HG02610 (cell line): ENCODE measurements at regions not wholly inside any gene's neighbourhood (a gene's known extent, or its start where the extent isn't known, plus 50 kb on each side); places are given as distances from the start of the nearest gene placed in this dataset.

ENCODE experiments used
- ATAC-seq: cut with Tn5 transposase; IDR thresholded peaks from one replicate; pipeline ENCODE4 v1.9.1; 2021; ENCODE audit warnings: mild to moderate bottlenecking, moderate library complexity; ENCODE audit not compliant: unreplicated experiment

DNA sequence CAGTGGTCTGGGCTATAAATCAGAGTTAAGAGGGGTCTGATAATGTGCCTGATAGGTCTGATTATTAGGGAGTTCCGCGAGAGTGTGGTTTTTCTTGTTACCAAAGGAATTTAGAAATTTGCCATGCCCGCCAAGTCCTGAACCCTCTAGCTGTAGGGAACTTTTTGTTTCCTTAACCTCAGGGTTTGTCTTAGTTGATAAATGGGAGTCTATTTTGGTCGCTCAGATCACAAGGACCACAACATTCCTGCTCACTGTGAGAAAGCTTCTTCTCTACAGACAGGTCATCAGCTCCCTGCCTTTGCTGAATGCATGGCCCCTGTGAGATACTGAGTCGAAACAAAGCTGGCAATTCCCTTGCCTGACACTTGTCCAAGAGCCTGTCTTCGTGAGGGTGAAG lies 497.8 kb downstream of the HS3ST4 start:
- no peak for ATAC-seq

DNA sequence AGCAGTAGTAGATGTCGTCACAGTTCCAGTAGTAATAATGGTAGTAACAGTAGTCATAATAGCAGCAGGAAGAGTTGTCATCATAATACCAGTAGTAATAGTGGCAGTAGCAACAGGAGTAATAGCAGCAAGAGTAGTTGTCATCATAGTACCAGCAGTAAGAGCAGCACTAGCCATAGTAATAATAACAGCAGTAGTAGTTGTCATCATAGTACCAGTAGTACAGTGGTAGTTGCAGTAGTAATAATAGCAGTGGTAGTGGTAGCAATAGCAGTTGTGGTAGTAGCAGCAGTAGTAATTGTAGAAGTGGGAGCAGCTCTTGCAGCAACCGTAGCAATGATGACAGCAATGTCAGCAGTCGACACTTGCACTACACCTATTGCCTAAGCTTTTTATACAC lies 502.8 kb downstream of the HS3ST4 start:
- ATAC-seq: no peak

DNA sequence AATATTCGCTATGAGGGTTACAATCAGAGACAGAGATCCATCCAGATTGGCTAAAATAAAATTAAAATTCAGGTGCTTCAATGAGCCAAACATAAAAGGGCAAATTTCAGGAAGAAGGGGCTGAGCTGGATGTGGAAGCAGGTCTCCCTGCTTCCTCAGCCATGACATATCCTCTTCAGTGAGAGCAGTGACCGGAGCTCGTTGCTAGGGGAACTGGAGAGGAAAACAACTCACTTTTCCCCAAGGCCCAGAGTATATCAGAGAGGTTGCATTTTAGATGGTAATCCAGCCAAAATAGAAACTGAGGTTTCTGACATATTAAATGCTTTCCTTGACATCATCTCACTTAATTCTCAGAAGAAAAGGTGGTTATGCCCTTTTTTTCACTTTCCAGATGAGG lies 503.5 kb downstream of the HS3ST4 start:
- no peak for ATAC-seq

DNA sequence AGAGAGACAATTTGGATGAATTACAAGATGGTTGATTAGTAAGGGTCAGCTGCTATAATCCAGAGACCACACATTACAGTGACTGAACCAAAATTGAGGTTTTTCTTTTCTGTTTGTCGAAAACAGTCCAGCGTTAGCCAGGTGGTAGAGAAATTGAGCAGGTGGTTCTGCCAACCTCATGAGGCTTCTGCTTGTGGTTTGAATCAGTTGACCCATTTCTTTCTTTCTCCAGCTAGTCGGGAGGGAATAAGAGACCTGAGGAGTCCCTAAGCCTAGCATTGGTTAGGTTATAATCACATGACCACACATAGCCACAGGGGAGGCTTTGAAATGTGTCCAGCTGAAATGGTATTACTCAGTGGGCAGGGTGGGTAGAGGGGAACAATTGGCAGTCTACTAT lies 504.6 kb downstream of the HS3ST4 start:
- no peak for ATAC-seq

DNA sequence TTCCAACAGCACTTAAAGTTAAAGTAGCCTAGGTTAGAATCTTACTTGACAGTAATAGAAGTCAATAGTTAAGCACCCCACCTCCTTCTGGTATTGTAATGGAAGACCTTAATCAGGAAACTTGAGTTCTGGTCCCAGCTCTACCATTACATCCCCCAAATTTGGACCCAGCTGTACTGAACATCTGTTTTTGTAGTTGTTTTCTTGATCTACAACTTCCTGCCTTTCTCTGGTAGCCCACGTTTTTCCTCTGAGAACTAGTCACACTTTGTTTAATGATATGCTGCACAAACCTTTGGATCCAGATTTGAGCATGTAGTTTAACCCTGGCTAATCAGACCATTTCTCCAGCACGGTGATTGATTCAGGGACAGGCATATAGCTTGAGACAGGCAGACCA lies 505.0 kb downstream of the HS3ST4 start:
- ATAC-seq: no peak

DNA sequence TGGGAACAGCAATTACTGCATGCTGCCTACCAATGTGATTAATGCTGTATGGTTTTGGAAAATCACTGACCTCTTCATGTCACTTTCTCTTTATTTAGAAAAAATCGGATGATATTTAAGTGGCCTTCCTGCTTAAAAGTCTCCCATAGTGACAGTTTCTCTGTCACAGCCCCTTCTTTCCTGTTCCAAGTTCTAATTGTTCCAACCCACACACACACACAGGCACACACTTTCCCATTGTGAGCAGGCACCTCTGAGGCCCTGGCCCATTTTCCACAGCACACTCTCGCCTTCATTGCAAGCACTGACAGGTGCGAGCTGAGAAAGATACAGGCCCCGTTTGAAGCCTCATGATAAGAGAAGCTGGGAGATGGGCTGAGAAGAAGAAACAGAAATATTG lies 505.9 kb downstream of the HS3ST4 start:
- ATAC-seq: no peak

DNA sequence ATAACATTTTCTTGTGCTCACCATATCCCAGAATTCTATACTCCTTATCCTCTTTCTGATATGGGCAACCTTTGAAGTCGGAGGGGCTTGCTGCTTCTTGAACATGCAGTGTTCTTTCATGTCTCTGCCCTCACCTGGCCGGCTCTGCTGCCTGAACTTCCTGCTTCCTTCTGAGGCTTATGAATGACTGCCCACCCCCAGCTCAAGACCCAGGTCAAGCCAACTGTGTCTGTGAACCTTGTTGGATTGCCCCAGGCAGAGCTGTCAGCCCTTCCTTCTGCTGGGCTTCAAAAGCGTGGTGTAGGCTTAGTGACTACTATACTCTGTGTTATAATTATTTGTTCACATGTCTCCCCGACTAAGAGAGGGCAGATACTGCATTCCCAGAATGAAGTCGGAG lies 506.5 kb downstream of the HS3ST4 start:
- no peak for ATAC-seq

DNA sequence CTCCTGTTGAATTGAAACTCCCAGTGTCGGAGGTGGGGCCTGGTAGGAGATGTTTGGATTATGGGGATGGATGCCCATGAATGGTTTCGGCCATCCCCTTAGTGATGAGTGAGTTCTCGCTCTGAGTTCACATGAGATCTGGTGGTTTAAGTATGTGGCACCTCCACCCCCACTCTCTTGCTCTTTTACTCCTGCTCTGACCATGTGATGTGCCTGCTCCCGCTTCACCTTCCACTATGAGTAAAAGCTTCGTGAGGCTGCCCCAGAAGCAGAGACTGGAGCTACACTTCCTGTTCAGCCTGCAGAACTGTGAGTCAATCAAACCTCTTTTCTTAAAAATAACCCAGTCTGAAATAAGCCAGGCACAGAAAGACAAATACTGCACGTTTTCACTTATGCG lies 512.4 kb downstream of the HS3ST4 start:
- ATAC-seq: no peak

DNA sequence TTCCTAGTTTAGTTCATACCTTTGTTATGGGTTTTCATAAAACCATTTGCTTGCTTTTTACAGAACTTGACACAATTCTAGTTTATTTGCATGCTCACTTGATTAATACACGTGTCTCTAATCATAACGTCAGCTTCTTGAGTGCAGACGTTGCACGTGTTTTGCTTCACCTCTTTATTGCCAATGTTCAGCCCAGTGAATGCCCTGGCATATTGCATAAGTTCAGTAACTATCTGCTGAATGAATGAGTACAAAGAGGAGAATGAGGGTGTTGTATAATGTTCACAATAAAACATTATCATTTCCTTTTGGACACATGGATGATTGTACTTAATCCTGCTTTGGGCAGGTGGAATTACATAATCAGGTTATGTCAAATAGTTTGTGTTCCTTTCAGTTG lies 519.8 kb downstream of the HS3ST4 start:
- no peak for ATAC-seq

DNA sequence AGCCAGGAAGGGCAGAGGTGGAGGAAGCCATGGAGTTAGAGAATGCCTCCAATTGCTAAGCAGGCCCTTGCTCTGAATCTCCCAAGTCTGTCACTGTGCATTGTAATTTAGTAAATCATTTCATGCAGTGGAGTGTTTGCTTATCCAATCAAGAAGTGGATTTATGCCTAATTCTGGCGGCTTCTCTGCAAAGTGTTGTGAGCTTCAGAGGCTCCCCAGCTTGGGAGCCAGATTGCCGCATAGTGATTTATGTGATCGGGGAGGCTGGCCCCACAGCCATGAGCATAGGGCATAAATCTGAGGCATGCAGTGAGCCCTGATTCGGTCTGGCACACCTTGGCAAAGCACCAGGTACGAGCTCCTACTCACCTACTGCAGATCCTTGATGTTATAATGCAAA lies 520.8 kb downstream of the HS3ST4 start:
- ATAC-seq: no peak

DNA sequence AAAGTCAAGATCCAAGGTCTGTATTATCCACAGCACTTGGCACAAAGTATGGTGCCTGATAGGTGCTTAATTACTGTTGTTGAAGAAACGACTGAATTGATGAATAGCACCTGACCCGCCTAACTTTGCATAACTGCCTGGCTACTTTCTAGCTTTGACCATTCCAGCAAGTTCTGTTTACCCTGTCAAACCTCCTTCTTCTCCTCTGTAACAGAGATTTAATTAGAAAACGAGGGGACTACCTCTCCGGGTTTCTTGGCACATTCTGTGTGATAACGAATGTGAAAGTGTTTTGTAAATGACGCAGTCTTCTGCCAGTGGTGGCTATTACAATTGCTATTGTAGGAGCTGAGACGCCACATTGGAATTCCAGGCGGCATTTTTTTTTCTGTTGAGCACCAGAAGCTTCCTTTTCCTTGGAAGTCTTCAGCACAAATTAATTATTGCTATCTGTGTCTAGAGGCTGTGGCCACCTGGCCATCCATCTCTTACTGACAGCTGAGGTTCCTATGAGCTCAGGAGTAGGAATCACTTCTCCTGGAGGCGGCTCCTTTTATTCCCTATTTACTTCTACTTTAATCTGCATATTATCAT lies 522.9 kb downstream of the HS3ST4 start:
- ATAC-seq: no peak

DNA sequence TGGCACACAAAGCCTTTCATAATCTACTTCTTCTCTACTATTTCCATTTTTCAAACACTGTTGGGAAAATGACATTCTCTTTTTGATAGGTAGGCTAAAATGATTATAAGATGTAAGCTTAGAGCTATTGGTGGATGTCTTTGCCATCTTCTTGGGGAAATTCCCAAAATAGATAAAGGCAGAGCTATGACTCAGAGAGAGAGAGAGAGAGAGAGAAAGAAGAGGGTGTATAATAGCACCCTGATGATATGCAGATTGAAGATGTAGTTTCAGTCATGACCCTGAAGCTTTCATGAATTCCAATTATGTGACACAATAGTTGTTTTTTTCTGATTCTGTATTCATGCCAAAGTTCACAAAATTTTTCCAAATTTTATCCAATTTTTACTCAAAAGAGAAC lies 529.1 kb downstream of the HS3ST4 start:
- no peak for ATAC-seq

DNA sequence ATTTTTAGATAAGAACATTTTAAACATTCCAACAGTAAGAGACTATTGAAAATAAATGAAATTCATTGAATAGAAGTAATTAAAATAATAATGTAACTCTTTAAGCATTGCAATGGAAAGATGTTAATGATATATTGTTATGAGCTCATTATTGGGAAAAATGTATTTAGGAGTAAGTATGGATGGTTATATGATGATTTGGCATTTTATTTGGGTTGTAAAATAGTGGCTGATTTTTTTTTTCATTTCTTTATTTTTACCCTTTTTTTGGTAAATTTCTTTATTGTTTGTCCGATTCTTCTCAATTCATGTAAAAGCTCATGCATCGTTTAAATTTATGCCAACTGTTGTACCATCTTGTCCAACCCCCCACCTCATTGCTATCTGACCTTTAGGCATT lies 539.9 kb downstream of the HS3ST4 start:
- no peak for ATAC-seq

DNA sequence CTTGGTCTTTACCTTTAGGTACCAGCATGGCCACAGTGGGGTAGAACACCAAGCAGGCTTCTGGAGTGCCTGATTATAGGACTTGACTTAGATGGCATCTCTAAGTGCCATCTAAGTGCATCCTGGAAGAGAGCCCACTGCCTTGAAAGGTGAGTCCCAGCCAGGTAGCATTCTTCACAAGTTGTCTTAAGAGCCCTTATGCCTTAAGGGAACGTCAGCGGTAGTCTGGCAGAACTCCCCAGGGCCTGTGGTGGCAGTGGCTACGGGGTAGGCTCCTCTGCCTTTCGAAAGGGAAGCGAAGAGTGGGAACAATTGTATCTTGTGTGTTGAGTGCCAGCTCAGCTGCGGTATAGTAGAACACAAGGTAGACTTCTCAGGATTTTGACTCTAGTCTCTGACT lies 549.0 kb downstream of the HS3ST4 start:
- ATAC-seq: no peak

DNA sequence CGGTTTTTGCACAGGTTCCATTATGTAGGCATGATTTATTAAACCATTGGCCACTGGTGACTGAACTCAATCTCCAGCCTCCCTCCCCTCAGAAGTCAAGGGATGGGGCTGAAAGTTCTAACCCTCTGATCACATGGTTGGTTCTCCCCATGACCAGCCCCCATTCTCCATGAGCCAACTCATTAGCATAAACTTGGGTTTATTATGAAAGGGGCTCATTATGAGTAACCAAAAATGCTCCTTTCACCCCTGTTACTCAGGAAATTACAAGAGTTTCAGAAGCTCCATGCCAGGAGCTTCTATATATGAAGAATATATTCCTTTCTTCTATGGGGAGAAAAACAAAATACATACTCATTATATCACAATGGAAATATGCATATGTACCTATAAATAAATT lies 555.3 kb downstream of the HS3ST4 start:
- no peak for ATAC-seq

DNA sequence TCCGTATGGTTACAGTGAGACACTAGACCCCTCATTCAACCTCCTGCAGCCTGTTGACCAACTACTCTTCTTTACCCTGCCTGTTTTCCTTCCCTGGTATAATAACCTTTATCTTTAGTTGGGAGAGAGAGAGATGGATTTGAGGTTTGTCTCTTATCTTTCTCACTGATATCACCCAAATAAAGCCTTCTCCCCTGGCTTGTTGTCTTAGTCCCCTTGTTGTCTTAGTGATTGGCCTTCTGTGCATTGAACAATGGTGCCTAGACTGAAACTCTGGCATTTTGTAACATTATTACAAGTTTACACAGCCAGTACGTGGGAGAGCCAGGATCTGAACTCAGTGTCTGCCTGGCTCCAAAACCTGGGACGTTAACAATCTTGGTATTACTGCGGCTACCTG lies 560.8 kb downstream of the HS3ST4 start:
- no peak for ATAC-seq

DNA sequence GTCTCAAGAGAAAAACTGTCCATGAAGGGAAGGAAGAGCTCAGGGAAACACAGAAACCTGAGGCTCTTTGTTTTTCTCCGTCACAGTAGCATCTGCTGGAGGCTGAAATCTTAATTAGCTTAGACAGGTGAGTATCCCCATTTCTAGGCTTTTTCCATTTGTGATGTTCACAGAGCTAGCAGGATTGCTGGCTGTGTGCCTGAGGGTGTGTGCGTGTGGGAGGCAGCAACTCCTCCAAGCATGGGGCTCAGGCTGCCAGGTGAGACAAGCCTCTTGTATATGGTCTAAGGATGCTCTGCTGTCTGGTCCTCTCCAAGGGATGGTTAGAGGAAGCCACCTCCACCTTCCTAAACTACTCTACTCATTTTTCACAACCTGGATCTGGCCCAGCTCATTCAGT lies 569.9 kb downstream of the HS3ST4 start:
- no peak for ATAC-seq

DNA sequence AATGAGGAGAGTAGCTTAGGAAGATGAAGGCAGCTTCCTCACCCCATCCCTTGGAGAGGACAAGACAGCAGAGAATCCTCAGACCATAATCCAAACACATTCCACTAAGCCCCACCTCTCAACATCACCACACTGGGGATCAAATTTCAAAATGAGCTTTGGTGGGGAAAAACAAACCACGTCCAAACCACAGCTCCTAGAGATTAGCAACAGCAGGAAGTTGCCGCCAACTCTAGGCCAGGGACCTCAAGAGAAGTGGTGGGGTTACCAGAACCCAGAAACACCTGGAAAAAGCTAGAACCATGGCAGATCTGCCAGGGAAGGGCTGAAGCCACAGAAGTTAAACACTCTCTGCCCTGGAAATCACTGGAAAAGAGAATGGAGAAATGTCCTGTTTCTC lies 571.6 kb downstream of the HS3ST4 start:
- ATAC-seq: no peak

DNA sequence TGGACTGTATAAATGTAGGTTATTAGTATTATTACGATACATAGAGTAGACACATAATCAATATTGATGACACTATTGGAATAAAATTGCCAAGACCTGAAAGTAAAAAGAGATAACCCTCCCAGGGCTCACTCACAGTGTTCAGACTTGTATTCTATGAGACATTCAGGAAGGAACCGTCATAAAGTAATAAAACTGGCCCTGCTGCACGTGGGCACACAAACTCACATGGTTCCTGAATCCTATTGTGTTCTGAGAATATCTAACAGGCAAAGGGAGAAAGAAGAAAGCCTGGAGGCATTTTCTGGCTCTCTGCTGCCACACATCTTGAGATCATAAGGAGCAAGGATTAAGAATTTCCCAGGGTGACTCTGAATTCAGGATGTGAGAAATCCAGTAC lies 575.9 kb downstream of the HS3ST4 start:
- ATAC-seq: no peak

DNA sequence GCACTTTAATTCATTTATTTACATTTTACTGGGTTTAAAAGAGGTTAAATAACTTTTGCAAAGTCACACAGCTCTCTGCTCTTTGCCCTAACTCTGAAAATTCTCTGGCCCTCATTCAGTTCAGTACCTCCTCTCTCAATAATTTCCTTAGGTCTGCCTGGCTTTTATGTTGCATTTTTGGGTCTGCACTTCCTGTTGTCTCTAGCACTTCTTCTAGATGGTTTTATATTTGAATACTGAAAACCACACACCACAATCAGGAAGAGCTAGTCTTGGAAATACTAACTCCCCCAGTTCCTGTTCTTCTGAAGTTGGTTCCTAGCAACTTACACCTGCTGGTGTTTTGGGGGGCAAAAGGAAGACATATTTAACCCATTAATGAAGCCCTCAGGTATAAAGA lies 577.9 kb downstream of the HS3ST4 start:
- no peak for ATAC-seq

DNA sequence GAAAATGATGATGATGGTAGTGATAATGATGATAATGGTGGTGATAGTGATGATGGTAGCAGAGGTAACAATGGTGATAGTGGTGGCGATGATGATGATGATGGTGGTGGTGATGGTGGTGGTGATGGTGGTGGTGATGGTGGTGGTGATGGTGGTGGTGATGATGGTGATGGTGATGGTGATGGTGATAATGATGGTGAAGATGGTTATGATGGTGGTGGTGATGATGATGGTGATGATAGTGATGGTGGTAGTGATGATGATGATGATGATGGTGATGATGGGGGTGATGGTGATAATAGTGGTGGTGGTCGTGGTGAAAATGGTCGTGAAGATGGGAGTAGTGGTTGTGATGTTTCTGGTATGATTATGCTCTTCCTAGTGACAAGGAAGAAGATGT lies 581.8 kb downstream of the HS3ST4 start:
- ATAC-seq: no peak

DNA sequence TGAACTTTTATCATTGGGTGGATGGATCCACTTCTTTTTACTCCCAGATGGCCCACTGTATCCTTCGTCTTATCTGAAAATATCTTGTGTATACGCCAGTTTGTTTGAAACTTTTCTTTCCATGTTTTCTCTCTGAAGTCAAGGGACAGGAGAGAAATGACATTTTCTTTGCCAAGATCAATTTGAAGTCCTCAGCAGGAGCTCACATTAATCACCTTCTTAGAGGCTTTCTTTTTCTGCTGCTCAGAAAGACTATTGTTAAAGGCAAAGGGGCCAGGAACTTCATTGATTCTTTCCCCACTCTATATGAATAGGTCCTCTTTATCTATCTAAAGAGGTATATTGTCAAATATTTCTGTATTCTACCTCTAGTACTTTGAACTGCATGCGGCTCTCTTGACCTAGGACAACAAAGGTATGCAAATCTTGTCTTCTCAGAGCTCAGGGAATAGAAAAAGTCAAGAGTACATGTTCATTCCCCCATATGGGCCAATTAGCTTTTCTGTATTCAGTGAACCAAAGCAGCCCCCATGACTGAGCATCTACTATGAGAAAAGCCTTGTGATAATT lies 583.3 kb downstream of the HS3ST4 start:
- ATAC-seq: no peak

DNA sequence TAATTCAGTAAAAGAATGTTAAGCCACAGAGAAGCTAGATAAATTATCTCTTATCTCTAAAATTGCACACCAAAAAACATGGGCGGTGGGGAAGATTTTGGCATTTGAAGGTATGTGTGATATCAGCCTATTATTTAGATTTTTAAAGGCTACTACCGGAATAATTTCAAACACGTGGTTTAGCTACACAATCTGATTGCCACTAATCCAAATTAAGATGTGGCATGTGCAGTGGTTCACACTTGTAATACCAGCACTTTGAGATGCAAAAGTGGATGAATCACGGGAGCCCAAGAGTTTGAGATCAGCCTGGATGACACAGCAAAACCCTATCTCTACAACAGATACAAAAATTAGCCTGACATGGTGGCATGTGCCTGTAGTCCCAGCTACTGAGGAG lies 584.5 kb downstream of the HS3ST4 start:
- no peak for ATAC-seq
